Activated gamma-delta T cell treated with Interleukin-2 at 50 U/mL for 16 hours (primary cell): ENCODE measurements at regions not wholly inside any gene's neighbourhood (a gene's known extent, or its start where the extent isn't known, plus 50 kb on each side); places are given as distances from the start of the nearest gene placed in this dataset.
"Not testable (repeated sequence)": the region's sequence is repeated elsewhere in the genome, so short reads cannot be mapped to it uniquely, and the experiment has no call there.

Experiments
- DNase-seq: peaks from one replicate; pipeline ENCODE4 v3.0.0-alpha.2; 2020

- not testable (repeated sequence) for DNase-seq
These were observed 108.2 kb upstream of the PELI1 start for GRCh38 chr2:64252251-64252978.

- DNase-seq: not testable (repeated sequence)
These were observed 109.2 kb upstream of the PELI1 start for GRCh38 chr2:64253421-64253820.

GRCh38 chr2:64258566-64258965 lies 114.3 kb upstream of the PELI1 start:
- DNase-seq: no peak

GRCh38 chr2:64259312-64259711 lies 115.1 kb upstream of the PELI1 start:
- no peak for DNase-seq

GRCh38 chr2:64260093-64260803 lies 116.0 kb upstream of the PELI1 start:
- no peak for DNase-seq

GRCh38 chr2:64260817-64261216 lies 116.6 kb upstream of the PELI1 start:
- no peak for DNase-seq

- no peak for DNase-seq
These were observed 117.9 kb upstream of the PELI1 start for GRCh38 chr2:64262071-64262470.

GRCh38 chr2:64262816-64263215 lies 118.6 kb upstream of the PELI1 start:
- DNase-seq: no peak

GRCh38 chr2:64263315-64263714 lies 119.1 kb upstream of the PELI1 start:
- no peak for DNase-seq

- DNase-seq: no peak
These were observed 123.5 kb upstream of the PELI1 start for GRCh38 chr2:64267699-64268098.

- DNase-seq: no peak
These were observed 124.3 kb upstream of the PELI1 start for GRCh38 chr2:64268330-64269048.

- no peak for DNase-seq
These were observed 129.5 kb upstream of the PELI1 start for GRCh38 chr2:64273524-64274398.

- no peak for DNase-seq
These were observed 130.4 kb upstream of the PELI1 start for GRCh38 chr2:64274399-64275173.

GRCh38 chr2:64275174-64275466 lies 130.9 kb upstream of the PELI1 start:
- DNase-seq: no peak

- no peak for DNase-seq
These were observed 132.3 kb upstream of the PELI1 start for GRCh38 chr2:64276417-64277095.

- no peak for DNase-seq
These were observed 133.1 kb upstream of the PELI1 start for GRCh38 chr2:64277101-64277849.

- not testable (repeated sequence) for DNase-seq
These were observed 136.6 kb upstream of the PELI1 start for GRCh38 chr2:64280812-64281211.

- DNase-seq: no peak
These were observed 138.9 kb upstream of the PELI1 start for GRCh38 chr2:64283006-64283570.

- peak; percentile 10 for DNase-seq
These were observed 139.6 kb upstream of the PELI1 start for GRCh38 chr2:64283641-64284361.

GRCh38 chr2:64284751-64285150 lies 140.5 kb upstream of the PELI1 start:
- no peak for DNase-seq
